GM12892 (cell line): ENCODE measurements at regions not wholly inside any gene's neighbourhood (a gene's known extent, or its start where the extent isn't known, plus 50 kb on each side); places are given as distances from the start of the nearest gene placed in this dataset.

Experiments used
- DNase-seq: peaks from one replicate; pipeline ENCODE4 v3.0.0; 2011; ENCODE audit not compliant: insufficient read length
- FAIRE-seq: peaks from 2 replicates; lab custom pipeline; 2011; peaks lifted over from hg19 to GRCh38; lab: Jason Lieb, UNC
- POLR2A ChIP-seq: IDR thresholded peaks from 2 replicates; pipeline ENCODE4 v1.6.1; 2011; ENCODE audit warnings: low read depth, low read length, control low read depth
- POLR2AphosphoS5 ChIP-seq: IDR thresholded peaks from 2 replicates; pipeline ENCODE4 v1.6.1; 2011; ENCODE audit warnings: low read depth, low read length, control low read depth
- TAF1 ChIP-seq: IDR thresholded peaks from 2 replicates; pipeline ENCODE4 v1.6.1; 2011; ENCODE audit warnings: low read depth, mild to moderate bottlenecking, control low read depth, low read length, borderline replicate concordance

GRCh38 chr2:217527590-217528202 is 475.1 kb downstream of the TNS1 start:
- no peak for DNase-seq
- no peak for TF ChIP-seq POLR2A
- TF ChIP-seq POLR2AphosphoS5, result no peak
- no peak for TF ChIP-seq TAF1
- FAIRE-seq, result no peak

- FAIRE-seq (no peak), DNase-seq (no peak)
- TF ChIP-seq TAF1, result no peak
- TF ChIP-seq POLR2AphosphoS5, result no peak
- no peak for TF ChIP-seq POLR2A
These were observed 477.7 kb downstream of the TNS1 start for GRCh38 chr2:217525076-217525475.

DNA sequence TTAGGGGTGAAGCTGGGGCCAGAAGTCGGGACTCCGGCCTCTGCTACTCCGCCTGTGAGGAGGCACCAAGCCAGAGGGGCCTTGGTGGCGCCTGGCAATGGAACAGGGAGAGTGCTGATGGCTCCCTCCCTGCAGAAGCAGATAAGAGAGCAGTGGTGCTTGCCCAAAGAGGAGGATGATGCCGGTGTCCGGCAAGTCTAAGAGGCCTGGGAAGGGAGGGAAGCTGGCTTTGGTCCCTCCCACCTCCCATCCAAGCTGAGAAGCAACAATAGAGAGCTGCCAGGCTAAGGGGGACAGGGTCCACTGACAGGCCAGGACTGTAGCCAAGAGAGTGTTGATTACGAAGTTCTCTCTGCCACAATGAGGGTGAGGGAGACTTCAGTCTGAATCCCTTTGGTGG is 479.5 kb downstream of the TNS1 start:
- FAIRE-seq, result no peak
- TF ChIP-seq POLR2AphosphoS5 (no peak), TAF1 (no peak), POLR2A (no peak)

GRCh38 chr2:217521820-217522219 is 481.0 kb downstream of the TNS1 start:
- no peak for DNase-seq
- TF ChIP-seq POLR2A, result no peak
- no peak for TF ChIP-seq POLR2AphosphoS5
- no peak for TF ChIP-seq TAF1
- FAIRE-seq, result no peak

More for the DNA sequence above, 479.5 kb downstream of the TNS1 start:
- no peak for DNase-seq

DNA sequence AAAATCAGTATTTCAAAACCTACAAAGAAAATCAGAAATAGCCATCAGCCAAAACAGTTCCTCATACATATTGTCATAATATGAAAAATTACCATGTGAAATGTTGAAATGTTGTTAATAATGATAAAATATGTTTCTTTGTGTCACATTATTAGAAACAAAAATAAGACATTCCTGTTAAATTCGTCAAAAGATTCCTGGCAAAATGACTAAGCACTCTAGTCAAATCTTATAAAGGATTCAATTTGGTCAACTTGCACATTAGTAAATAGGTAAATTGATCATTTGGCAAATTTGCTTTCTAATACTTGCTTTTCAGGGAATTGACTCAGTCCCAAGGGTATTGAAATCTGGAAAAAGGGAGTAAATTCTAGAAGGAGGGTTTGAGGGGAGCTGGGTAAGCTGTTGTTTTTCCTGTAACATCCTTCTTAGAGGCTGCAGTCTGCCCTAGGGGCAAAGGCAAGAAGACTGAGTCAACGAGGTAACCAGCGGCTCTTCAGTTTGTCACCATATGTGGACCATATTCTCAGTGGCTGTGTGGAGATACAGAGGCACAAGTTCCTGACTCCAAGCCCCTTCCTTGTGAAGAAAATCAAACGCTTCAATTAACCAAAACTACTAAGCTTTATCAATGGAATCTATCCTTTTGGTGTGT is 482.3 kb downstream of the TNS1 start:
- no peak for FAIRE-seq

GRCh38 chr2:217517402-217517801 is 485.4 kb downstream of the TNS1 start:
- TF ChIP-seq POLR2AphosphoS5 (no peak), POLR2A (no peak), TAF1 (no peak)
- DNase-seq (no peak), FAIRE-seq (no peak)

More for the DNA sequence above, 482.3 kb downstream of the TNS1 start:
- no peak for DNase-seq
- no peak for TF ChIP-seq TAF1
- no peak for TF ChIP-seq POLR2A
- no peak for TF ChIP-seq POLR2AphosphoS5

DNA sequence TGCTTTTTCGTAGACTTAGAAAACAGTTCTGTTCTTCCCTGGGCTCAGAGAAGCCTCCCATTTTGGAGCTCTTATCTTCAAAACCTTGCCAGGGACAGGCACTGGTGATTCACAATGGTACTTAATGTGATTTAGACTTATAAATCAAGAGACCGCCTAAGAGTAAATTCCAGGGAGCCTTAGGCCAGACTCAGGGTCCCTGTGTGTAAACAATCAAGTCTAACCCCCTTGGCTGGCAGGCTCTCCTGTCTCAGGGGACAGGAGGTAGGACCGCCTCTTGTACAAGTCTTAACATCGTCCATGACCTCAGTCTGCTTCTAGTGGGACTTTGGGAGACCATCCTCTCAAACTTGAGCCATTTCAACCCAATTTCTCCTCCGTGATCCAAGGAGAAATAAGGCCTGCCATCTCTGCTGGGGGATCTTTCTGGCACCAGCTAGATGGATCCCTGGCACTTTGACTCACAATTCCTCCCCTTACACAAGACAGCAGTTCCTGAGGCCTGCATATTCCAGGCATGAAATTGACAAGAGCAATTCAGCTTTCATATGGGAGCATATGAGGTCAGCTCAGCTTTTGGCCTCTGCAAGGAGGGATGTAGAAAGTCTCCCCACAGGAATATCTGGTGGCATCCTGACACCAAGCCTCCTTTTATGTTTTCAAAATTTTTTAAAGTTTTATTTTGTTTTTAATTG is 487.0 kb downstream of the TNS1 start:
- FAIRE-seq, result no peak
- DNase-seq, result no peak
- no peak for TF ChIP-seq POLR2AphosphoS5
- TF ChIP-seq TAF1, result no peak
- no peak for TF ChIP-seq POLR2A

DNA sequence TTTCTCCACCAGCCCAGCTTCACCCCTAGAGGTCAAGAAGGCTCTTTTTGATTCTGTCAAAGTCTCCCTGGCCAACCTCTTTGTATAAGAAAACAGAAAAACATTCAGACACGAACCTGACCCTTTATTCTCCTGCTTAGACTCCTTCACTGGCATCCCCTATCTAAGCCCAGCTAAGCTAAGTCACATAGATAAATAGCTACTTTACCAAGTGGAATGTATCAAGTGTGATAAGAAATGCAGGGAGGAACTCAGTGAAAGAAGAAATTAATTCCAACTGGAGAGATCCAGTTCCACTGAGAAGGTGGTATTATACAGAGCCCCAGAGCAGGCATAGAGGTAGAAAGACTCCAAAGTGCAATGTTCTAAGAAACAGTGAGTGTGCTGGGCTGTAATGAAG is 489.5 kb downstream of the TNS1 start:
- no peak for TF ChIP-seq POLR2AphosphoS5
- TF ChIP-seq POLR2A, result no peak
- no peak for TF ChIP-seq TAF1
- FAIRE-seq, result no peak
- DNase-seq, result no peak

GRCh38 chr2:217512728-217513127 is 490.1 kb downstream of the TNS1 start:
- FAIRE-seq, result peak; percentile 51

DNA sequence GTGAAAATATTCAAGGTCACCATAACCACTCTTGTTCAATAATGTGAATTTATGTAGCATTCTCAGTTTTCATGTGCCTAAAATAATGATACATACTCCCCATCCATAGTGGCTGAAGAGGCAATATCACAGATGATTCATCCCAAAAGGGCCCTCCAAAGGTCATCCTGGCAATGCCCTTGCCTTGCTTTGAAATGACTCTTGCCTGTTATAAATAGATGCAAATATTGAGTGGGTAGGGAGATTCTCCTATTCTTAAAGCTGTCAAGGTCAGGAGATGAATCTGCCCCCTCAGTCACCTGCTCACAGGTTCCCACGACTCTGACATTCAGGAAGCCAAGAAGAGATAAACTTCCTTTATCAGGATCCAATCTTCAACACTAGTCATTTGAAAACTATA is 490.5 kb downstream of the TNS1 start:
- DNase-seq (no peak), FAIRE-seq (no peak)
- TF ChIP-seq POLR2AphosphoS5, result no peak
- TF ChIP-seq TAF1, result no peak
- TF ChIP-seq POLR2A, result no peak

More at GRCh38 chr2:217512728-217513127, 490.1 kb downstream of the TNS1 start:
- TF ChIP-seq POLR2AphosphoS5, result no peak
- no peak for TF ChIP-seq POLR2A
- TF ChIP-seq TAF1, result no peak
- DNase-seq, result no peak

GRCh38 chr2:217511850-217512249 is 490.9 kb downstream of the TNS1 start:
- no peak for FAIRE-seq
- TF ChIP-seq POLR2AphosphoS5 (no peak), TAF1 (no peak), POLR2A (no peak)
- no peak for DNase-seq

DNA sequence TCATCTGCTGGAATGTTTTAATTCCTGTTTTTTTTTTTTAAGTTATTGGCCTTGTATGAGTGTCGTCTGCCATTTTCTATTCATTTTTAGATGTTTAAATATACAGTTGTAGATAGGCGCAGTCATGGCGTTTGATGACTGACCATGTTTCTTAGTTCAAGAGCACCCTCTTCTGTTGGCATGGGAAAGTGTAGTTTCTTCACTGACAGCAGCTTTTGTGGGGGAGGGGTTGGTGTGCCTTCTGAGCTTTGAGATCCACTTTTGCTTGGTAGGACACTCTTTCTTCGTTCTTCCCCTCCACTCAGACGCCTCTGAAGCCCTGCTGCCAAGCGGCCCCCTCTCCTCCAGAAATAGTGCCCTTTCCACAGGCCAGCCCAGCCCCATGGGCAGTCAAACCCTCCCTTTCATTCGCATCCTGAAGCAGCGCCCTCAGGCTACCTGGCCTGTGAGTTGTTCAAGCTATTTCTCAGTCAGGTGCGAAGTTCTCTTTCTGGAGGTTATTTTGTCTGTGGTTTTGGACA is 492.0 kb downstream of the TNS1 start:
- TF ChIP-seq TAF1 (no peak), POLR2A (no peak)
- FAIRE-seq (peak; percentile 51), DNase-seq (peak; percentile 20)
